Peyer's patch (tissue), 4 donors: ENCODE measurements at regions not wholly inside any gene's neighbourhood (a gene's known extent, or its start where the extent isn't known, plus 50 kb on each side); places are given as distances from the start of the nearest gene placed in this dataset.

Experiments used
- POLR2A ChIP-seq, 2 donors: fragments of 450-650 bp; IDR thresholded peaks; one replicate each; pipeline ENCODE4 v1.5.1; 2017; ENCODE audit warnings: antibody characterized with exemption in 2 of 2, mild to moderate bottlenecking in 2 of 2, moderate library complexity in 2 of 2
- TF ChIP-seq, protein P1 (sequence below), 6 experiments: fragments of 450-650 bp in 4 of 6; fragments of 200-600 bp in 2 of 6; sonication (generic) in 1 of 6; IDR thresholded peaks; one replicate each; pipeline ENCODE4 v1.5.1; 2017 to 2019; ENCODE audit warnings: antibody characterized with exemption in 6 of 6, mild to moderate bottlenecking in 3 of 6, moderate library complexity in 1 of 6

GRCh38 chr10:6936931-6937330 lies 356.9 kb upstream of the PRKCQ start:
- TF ChIP-seq, protein P1, sequence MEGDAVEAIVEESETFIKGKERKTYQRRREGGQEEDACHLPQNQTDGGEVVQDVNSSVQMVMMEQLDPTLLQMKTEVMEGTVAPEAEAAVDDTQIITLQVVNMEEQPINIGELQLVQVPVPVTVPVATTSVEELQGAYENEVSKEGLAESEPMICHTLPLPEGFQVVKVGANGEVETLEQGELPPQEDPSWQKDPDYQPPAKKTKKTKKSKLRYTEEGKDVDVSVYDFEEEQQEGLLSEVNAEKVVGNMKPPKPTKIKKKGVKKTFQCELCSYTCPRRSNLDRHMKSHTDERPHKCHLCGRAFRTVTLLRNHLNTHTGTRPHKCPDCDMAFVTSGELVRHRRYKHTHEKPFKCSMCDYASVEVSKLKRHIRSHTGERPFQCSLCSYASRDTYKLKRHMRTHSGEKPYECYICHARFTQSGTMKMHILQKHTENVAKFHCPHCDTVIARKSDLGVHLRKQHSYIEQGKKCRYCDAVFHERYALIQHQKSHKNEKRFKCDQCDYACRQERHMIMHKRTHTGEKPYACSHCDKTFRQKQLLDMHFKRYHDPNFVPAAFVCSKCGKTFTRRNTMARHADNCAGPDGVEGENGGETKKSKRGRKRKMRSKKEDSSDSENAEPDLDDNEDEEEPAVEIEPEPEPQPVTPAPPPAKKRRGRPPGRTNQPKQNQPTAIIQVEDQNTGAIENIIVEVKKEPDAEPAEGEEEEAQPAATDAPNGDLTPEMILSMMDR (IDR thresholded peaks at IDR 0.05) = no peak
- TF ChIP-seq POLR2A (IDR thresholded peaks at IDR 0.05) = no peak
